HCT116 (cell line): ENCODE measurements at regions not wholly inside any gene's neighbourhood (a gene's known extent, or its start where the extent isn't known, plus 50 kb on each side); places are given as distances from the start of the nearest gene placed in this dataset.

Source experiments
- ATAC-seq: fragments of 200-7000 bp; cut with Tn5 transposase; 2 replicates; pipeline ENCODE4 v1.9.1; 2020; ENCODE audit warnings: mild to moderate bottlenecking, moderate library complexity
- BruUV-seq: library from RNA; stranded (reverse); fragments of 400-500 nt; replicated peaks from 2 replicates; lab custom pipeline; 2021; lab: Mats Ljungman, UMichigan
- CTCF ChIA-PET: fragments of 300-600 bp; sonication (Branson Sonifier 250); formaldehyde crosslinking; loops from one replicate; lab custom pipeline; 2021; ENCODE audit warnings: antibody characterized with exemption; lab: Charles Lee
- POLR2A ChIA-PET: fragments of 300-600, 350-600 bp; sonication (Branson Sonifier 250); formaldehyde crosslinking; loops from one replicate; lab custom pipeline; 2021; ENCODE audit warnings: antibody characterized with exemption; lab: Charles Lee
- RAD21 ChIA-PET, 2 experiments: fragments of 300-600 bp; sonication (Branson Sonifier 250); formaldehyde crosslinking; loops; one replicate each; lab custom pipeline; 2023; ENCODE audit warnings: low total read pairs in 2 of 2; ENCODE audit not compliant: uncharacterized antibody in 2 of 2, unreplicated experiment in 2 of 2, low non-redundant PET in 1 of 2; lab: Charles Lee
- DNase-seq: peaks from one replicate; pipeline ENCODE4 v3.0.0-alpha.2; 2010; ENCODE audit warnings: low read depth, low spot score
- H2AFZ ChIP-seq: fragments of 200-600 bp; shearing (Covaris generic), sonication (generic); 2 replicates; pipeline ENCODE4 v1.6.1; 2017; ENCODE audit warnings: low read depth, mixed run types, mixed read lengths, antibody characterized with exemption, low read length; ENCODE audit not compliant: poor library complexity, severe bottlenecking
- H3K27ac ChIP-seq: 2 replicates; pipeline ENCODE4 v1.5.1; 2012; ENCODE audit warnings: low read depth, low read length
- H3K27me3 ChIP-seq: fragments of 200-600 bp; sonication (generic); 2 replicates; pipeline ENCODE4 v1.6.1; 2016; ENCODE audit warnings: mixed run types, low read length, mixed read lengths; ENCODE audit not compliant: insufficient read depth
- H3K36me3 ChIP-seq, 2 experiments: fragments of 200-500 bp in 1 of 2; fragments of 200-600 bp in 1 of 2; sonication (Bioruptor generic) in 1 of 2; sonication (generic) in 1 of 2; 2 replicates each; pipeline versions ENCODE4 v1.5.1 to v1.6.1; 2014 to 2016; ENCODE audit warnings: low read length in 2 of 2, inconsistent platforms in 1 of 2, mixed read lengths in 1 of 2, mixed run types in 1 of 2; ENCODE audit not compliant: insufficient read depth in 2 of 2, control insufficient read depth in 1 of 2
- H3K4me1 ChIP-seq, 2 experiments: fragments of 200-600 bp in 1 of 2; sonication (generic) in 1 of 2; 2 replicates each; pipeline versions ENCODE4 v1.5.1 to v1.6.1; 2012 to 2017; ENCODE audit warnings: low read length in 2 of 2, inconsistent platforms in 1 of 2, mild to moderate bottlenecking in 1 of 2, mixed read lengths in 1 of 2, mixed run types in 1 of 2, moderate library complexity in 1 of 2; ENCODE audit not compliant: insufficient read depth in 2 of 2, control insufficient read depth in 1 of 2
- H3K4me2 ChIP-seq: fragments of 200-600 bp; sonication (generic); 2 replicates; pipeline ENCODE4 v1.6.1; 2017; ENCODE audit warnings: mixed run types, low read length, mixed read lengths
- H3K4me3 ChIP-seq, 2 experiments: fragments of 200-600 bp in 1 of 2; sonication (generic) in 1 of 2; replicated peaks in 1 of 2; 2 replicates each; pipeline ENCODE4 v1.5.1; 2011 to 2016; ENCODE audit warnings: low read length in 2 of 2, control low read depth in 1 of 2, low read depth in 1 of 2, mild to moderate bottlenecking in 1 of 2, mixed read lengths in 1 of 2, mixed run types in 1 of 2
- H3K79me2 ChIP-seq: fragments of 200-600 bp; sonication (generic); 2 replicates; pipeline ENCODE4 v1.6.1; 2017; ENCODE audit warnings: mild to moderate bottlenecking, mixed run types, low read length, moderate library complexity, mixed read lengths; ENCODE audit not compliant: insufficient read depth
- H3K9ac ChIP-seq: fragments of 200-600 bp; sonication (generic); 2 replicates; pipeline ENCODE4 v1.6.1; 2016; ENCODE audit warnings: low read length, mixed read lengths
- H3K9me2 ChIP-seq: fragments of 200-600 bp; sonication (generic), shearing (Covaris generic); 2 replicates; pipeline ENCODE4 v1.6.1; 2017; ENCODE audit warnings: mixed run types, mild to moderate bottlenecking, moderate library complexity; ENCODE audit not compliant: insufficient read depth
- H3K9me3 ChIP-seq, 2 experiments: fragments of 200-500 bp in 1 of 2; fragments of 200-600 bp in 1 of 2; sonication (Bioruptor generic) in 1 of 2; sonication (generic) in 1 of 2; 2 replicates each; pipeline ENCODE4 v1.6.1; 2014 to 2017; ENCODE audit warnings: low read length in 2 of 2, mixed read lengths in 2 of 2, inconsistent platforms in 1 of 2, low read depth in 1 of 2, mild to moderate bottlenecking in 1 of 2, mixed run types in 1 of 2, moderate library complexity in 1 of 2; ENCODE audit not compliant: control insufficient read depth in 1 of 2, insufficient read depth in 1 of 2
- H4K20me1 ChIP-seq: fragments of 200-600 bp; sonication (generic), shearing (Covaris generic); 2 replicates; pipeline ENCODE4 v1.6.1; 2017; ENCODE audit warnings: mixed run types, mild to moderate bottlenecking, moderate library complexity; ENCODE audit not compliant: insufficient read depth
- EZH2 ChIP-seq: fragments of 200-600 bp; sonication (generic); IDR thresholded peaks from 2 replicates; pipeline ENCODE4 v1.6.1; 2017; ENCODE audit warnings: antibody characterized with exemption, mixed run types
- EZH2phosphoT487 ChIP-seq: fragments of 200-600 bp; IDR thresholded peaks from 2 replicates; pipeline ENCODE4 v1.6.1; 2018; ENCODE audit warnings: antibody characterized with exemption, borderline replicate concordance
- POLR2A ChIP-seq: IDR thresholded peaks from 2 replicates; pipeline ENCODE4 v1.7.0; 2011; ENCODE audit warnings: borderline replicate concordance; ENCODE audit not compliant: insufficient read depth, insufficient read length; ENCODE audit errors: extremely low read depth
- RAD21 ChIP-seq: IDR thresholded peaks from 2 replicates; pipeline ENCODE4 v1.6.1; 2012; ENCODE audit warnings: low read depth, mild to moderate bottlenecking
- SIN3A ChIP-seq: IDR thresholded peaks from 2 replicates; pipeline ENCODE4 v1.6.1; 2012; ENCODE audit warnings: low read depth
- SP1 ChIP-seq: IDR thresholded peaks from 2 replicates; pipeline ENCODE4 v1.6.1; 2012; ENCODE audit warnings: low read depth
- SRF ChIP-seq: IDR thresholded peaks from 2 replicates; pipeline ENCODE4 v1.6.1; 2012; ENCODE audit warnings: low read depth
- TCF7L2 ChIP-seq: IDR thresholded peaks from 2 replicates; pipeline ENCODE4 v1.7.0; 2011; ENCODE audit warnings: borderline replicate concordance, inconsistent platforms; ENCODE audit not compliant: insufficient read depth, insufficient read length; ENCODE audit errors: extremely low read depth
- YY1 ChIP-seq: IDR thresholded peaks from 2 replicates; pipeline ENCODE4 v1.6.1; 2011; ENCODE audit warnings: low read length, low read depth, moderate library complexity, mild to moderate bottlenecking; ENCODE audit not compliant: insufficient replicate concordance; ENCODE audit errors: extremely low read depth
- ZFX ChIP-seq: fragments of 450-650 bp; IDR thresholded peaks from 2 replicates; pipeline ENCODE4 v1.6.1; 2017
- ZNF274 ChIP-seq: fragments of 200-500 bp; sonication (Bioruptor generic); IDR thresholded peaks from 2 replicates; pipeline ENCODE4 v1.6.1; 2014; ENCODE audit warnings: mild to moderate bottlenecking, low read depth, low read length, inconsistent platforms
- intact Hi-C: fragments of 100-400 bp; cut with micrococcal nuclease; formaldehyde crosslinking; loops from 2 replicates; pipeline ENCODE4 v1.10.0; 2022
- TF ChIP-seq, protein P1 (sequence below): IDR thresholded peaks from 2 replicates; pipeline ENCODE4 v1.6.1; 2012
- TF ChIP-seq, protein P2 (sequence below): IDR thresholded peaks from 2 replicates; pipeline ENCODE4 v1.6.1; 2012; ENCODE audit warnings: low read depth

DNA sequence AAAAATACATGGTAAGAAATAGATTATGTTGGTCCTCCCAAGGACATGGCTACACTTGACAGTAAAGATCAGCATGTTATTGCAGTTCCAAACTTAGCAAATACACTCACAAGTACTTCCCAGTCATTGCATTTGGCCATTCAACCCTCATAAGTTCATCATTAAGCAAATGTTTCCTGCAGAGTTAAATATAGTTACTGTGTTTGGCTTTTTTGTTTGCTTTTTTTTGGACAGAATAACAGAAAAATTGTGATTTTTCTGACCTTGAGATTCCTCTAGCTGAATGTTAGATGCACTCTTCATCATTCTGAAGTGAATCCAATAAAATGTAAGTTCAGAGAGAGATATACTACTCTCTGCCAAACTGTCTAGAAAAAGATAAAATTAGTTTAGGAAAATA, 295.3 kb downstream of the GPD2 start:
- TF ChIP-seq POLR2A, result no peak
- Histone ChIP-seq H4K20me1 (no peaks in the 10 kb centered on the region), H3K36me3 (no peaks in the 10 kb centered on the region), H3K27ac (no peak overlapping the region), H3K79me2 (no peaks in the 10 kb centered on the region), H3K4me1 (no peaks in the 10 kb centered on the region), H3K9me3 (no peaks in the 10 kb centered on the region), H3K9ac (no peak overlapping the region), H3K9me2 (no peaks in the 10 kb centered on the region; the same call in 1 of the 2 replicates), H3K27me3 (no peaks in the 10 kb centered on the region), H3K4me3 (no peak overlapping the region), H2AFZ (no peak overlapping the region), H3K4me2 (no peak overlapping the region)
- no TSS peak for BruUV-seq
- intact Hi-C loops, result no loop called here
- ChIA-PET POLR2A (no interaction called here), RAD21 (no interaction called here), CTCF (no interaction called here)
- DNase-seq (no peak), ATAC-seq (no peak)

DNA sequence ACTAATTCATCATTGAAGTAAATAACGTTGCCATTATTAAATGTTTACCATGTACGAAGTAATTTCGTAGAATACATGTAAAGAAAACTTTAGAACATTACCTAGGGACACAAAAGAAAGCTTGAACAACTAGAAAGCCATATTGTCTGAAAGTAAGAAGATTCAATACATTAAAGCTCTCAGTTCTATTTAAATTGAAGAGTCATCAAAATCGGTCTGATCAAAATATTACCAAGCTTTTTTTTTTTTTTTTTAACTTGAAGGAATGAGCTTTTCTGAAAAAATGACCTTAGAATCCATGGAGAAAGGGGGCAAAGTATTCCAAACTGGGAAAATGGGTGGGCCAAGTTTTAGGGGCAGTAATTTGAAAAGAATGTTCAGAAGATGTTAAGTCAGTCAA, 300.8 kb downstream of the GPD2 start:
- Histone ChIP-seq H3K4me3 (no peak overlapping the region), H3K27ac (no peak overlapping the region), H3K4me2 (no peak overlapping the region), H3K9me3 (no peaks in the 10 kb centered on the region), H3K9ac (no peak overlapping the region), H3K36me3 (no peaks in the 10 kb centered on the region), H4K20me1 (no peaks in the 10 kb centered on the region), H3K9me2 (no peaks in the 10 kb centered on the region), H3K4me1 (no peaks in the 10 kb centered on the region), H2AFZ (no peak overlapping the region), H3K79me2 (no peaks in the 10 kb centered on the region), H3K27me3 (no peaks in the 10 kb centered on the region)
- DNase-seq, result no peak
- BruUV-seq, result no TSS peak
- no peak for TF ChIP-seq RAD21
- ChIA-PET CTCF (no interaction called here), POLR2A (no interaction called here), RAD21 (no interaction called here)
- intact Hi-C loops, result no loop called here
- no peak for ATAC-seq

DNA sequence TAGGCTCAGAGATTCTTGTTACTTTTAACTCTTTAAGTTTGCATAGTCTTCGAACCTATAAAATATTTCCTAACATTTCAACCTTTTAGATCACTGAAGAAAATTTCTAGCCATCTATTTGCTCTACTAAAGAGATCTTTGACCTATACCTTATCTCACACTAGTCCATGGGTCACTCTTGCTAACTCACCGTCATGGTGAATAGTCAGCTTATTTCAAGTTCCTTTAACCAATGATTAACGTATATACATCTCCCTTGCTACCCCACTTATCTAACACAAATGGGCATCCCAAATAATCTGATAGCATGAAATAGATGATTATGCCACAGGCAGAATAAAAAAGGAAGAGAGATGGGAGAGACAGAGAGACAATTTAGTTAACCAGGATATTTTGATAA, 303.1 kb downstream of the GPD2 start:
- no TSS peak for BruUV-seq
- ATAC-seq, result no peak
- Histone ChIP-seq H4K20me1 (no peaks in the 10 kb centered on the region), H3K27ac (no peak overlapping the region), H3K9me3 (no peaks in the 10 kb centered on the region), H3K9me2 (no peaks in the 10 kb centered on the region), H3K36me3 (no peaks in the 10 kb centered on the region), H3K27me3 (no peaks in the 10 kb centered on the region), H3K4me2 (no peak overlapping the region), H3K9ac (no peak overlapping the region), H3K4me3 (no peak overlapping the region), H2AFZ (no peak overlapping the region), H3K4me1 (no peaks in the 10 kb centered on the region), H3K79me2 (no peaks in the 10 kb centered on the region)
- ChIA-PET CTCF (no interaction called here), POLR2A (no interaction called here), RAD21 (no interaction called here)
- intact Hi-C loops, result no loop called here
- DNase-seq, result no peak
- no peak for TF ChIP-seq ZNF274
- TF ChIP-seq, protein P1, sequence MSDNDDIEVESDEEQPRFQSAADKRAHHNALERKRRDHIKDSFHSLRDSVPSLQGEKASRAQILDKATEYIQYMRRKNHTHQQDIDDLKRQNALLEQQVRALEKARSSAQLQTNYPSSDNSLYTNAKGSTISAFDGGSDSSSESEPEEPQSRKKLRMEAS, result no peak
- no peak for TF ChIP-seq SP1
- TF ChIP-seq ZFX, result no peak
- TF ChIP-seq SRF, result no peak
- TF ChIP-seq RAD21, result no peak
- TF ChIP-seq EZH2phosphoT487, result no peak
- no peak for TF ChIP-seq EZH2
- no peak for TF ChIP-seq YY1
- TF ChIP-seq TCF7L2, result no peak
- TF ChIP-seq SIN3A, result no peak
- TF ChIP-seq, protein P2, sequence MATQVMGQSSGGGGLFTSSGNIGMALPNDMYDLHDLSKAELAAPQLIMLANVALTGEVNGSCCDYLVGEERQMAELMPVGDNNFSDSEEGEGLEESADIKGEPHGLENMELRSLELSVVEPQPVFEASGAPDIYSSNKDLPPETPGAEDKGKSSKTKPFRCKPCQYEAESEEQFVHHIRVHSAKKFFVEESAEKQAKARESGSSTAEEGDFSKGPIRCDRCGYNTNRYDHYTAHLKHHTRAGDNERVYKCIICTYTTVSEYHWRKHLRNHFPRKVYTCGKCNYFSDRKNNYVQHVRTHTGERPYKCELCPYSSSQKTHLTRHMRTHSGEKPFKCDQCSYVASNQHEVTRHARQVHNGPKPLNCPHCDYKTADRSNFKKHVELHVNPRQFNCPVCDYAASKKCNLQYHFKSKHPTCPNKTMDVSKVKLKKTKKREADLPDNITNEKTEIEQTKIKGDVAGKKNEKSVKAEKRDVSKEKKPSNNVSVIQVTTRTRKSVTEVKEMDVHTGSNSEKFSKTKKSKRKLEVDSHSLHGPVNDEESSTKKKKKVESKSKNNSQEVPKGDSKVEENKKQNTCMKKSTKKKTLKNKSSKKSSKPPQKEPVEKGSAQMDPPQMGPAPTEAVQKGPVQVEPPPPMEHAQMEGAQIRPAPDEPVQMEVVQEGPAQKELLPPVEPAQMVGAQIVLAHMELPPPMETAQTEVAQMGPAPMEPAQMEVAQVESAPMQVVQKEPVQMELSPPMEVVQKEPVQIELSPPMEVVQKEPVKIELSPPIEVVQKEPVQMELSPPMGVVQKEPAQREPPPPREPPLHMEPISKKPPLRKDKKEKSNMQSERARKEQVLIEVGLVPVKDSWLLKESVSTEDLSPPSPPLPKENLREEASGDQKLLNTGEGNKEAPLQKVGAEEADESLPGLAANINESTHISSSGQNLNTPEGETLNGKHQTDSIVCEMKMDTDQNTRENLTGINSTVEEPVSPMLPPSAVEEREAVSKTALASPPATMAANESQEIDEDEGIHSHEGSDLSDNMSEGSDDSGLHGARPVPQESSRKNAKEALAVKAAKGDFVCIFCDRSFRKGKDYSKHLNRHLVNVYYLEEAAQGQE, result no peak
